ENCODE measurements at regions not wholly inside any gene's neighbourhood (a gene's known extent, or its start where the extent isn't known, plus 50 kb on each side); places are given as distances from the start of the nearest gene placed in this dataset.
A peak's percentile ranks its signal among the peaks of the same experiment; 100 is the strongest.

GRCh38 chr9:30771163-30771708 is 1613.2 kb upstream of the ACO1 start:
- H3K4me3 ChIP-seq (ENCODE audit: insufficient read depth, low read depth, low read length), result no peak overlapping the region
- DNase-seq, result no peak
- no peaks in the 10 kb centered on the region; the same call in 1 of the 2 replicates for H3K27me3 ChIP-seq (ENCODE audit: control insufficient read depth, insufficient read depth, low read length)

DNA sequence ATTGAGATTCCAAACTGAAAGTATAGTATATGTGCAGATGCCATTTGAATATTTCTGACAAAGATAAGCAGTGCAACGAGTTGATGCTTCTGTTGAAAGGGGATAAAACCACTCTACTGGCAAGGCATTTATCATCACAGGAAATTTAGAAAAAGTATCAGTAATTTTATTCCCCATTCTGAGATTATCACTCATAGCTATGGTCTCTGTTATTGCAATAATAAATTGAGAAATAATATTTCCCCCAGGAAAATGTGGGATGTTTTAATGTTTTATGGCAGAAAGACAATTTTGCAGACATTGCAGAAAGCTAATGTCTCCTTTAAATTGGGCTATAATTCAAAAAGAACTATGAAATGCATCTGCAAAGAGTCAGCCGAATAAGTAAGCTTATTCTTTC is 1612.7 kb upstream of the ACO1 start:
- Histone ChIP-seq H3K27me3 (ENCODE audit: control insufficient read depth, insufficient read depth, low read length) (no peaks in the 10 kb centered on the region; the same call in 1 of the 2 replicates), H3K36me3 (replicated peaks; ENCODE audit: control insufficient read depth, insufficient read depth, low read length) (no peaks in the 10 kb centered on the region), H3K4me3 (ENCODE audit: insufficient read depth, low read depth, low read length) (no peak overlapping the region)
- DNase-seq, result no peak

More at GRCh38 chr9:30771163-30771708, 1613.2 kb upstream of the ACO1 start:
- H3K36me3 ChIP-seq (replicated peaks; ENCODE audit: control insufficient read depth, insufficient read depth, low read length), result no peaks in the 10 kb centered on the region

GRCh38 chr9:30773427-30773826 is 1611.0 kb upstream of the ACO1 start:
- Histone ChIP-seq H3K4me3 (ENCODE audit: insufficient read depth, low read depth, low read length) (no peak overlapping the region), H3K36me3 (replicated peaks; ENCODE audit: control insufficient read depth, insufficient read depth, low read length) (no peaks in the 10 kb centered on the region), H3K27me3 (ENCODE audit: control insufficient read depth, insufficient read depth, low read length) (no peaks in the 10 kb centered on the region)
- DNase-seq, result no peak

DNA sequence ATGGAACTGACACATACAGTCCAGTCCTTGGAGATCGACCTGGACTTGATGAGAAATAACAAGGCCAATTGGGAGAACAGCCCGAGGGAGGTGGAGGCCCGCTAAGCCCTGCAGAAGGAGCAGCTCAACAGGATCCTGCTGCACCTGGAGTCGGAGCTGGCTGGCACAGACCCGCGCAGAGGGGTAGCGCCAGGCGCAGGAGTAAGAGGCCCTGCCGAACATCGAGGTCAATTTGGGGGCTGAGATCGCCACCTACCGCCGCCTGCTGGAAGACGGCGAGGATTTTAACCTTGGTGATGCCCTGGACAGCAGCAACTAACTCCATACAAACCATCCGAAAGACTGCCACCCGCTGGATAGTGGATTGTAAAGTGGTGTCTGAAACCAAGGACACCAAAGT is 1610.1 kb upstream of the ACO1 start:
- DNase-seq, result peak; percentile 51
- no peaks in the 10 kb centered on the region for H3K36me3 ChIP-seq (replicated peaks; ENCODE audit: control insufficient read depth, insufficient read depth, low read length)
- no peak overlapping the region for H3K4me3 ChIP-seq (ENCODE audit: insufficient read depth, low read depth, low read length)
- no peaks in the 10 kb centered on the region for H3K27me3 ChIP-seq (ENCODE audit: control insufficient read depth, insufficient read depth, low read length)

- DNase-seq, result no peak
- no peak overlapping the region for H3K4me3 ChIP-seq (ENCODE audit: insufficient read depth, low read depth, low read length)
These were observed 1609.2 kb upstream of the ACO1 start for GRCh38 chr9:30775236-30775635.

GRCh38 chr9:30796764-30797163 is 1587.7 kb upstream of the ACO1 start:
- Histone ChIP-seq H3K36me3 (replicated peaks; ENCODE audit: control insufficient read depth, insufficient read depth, low read length) (no peaks in the 10 kb centered on the region), H3K4me3 (ENCODE audit: insufficient read depth, low read depth, low read length) (no peak overlapping the region), H3K27me3 (ENCODE audit: control insufficient read depth, insufficient read depth, low read length) (no peaks in the 10 kb centered on the region)
- no peak for DNase-seq

More at GRCh38 chr9:30775236-30775635, 1609.2 kb upstream of the ACO1 start:
- Histone ChIP-seq H3K36me3 (replicated peaks; ENCODE audit: control insufficient read depth, insufficient read depth, low read length) (no peaks in the 10 kb centered on the region), H3K27me3 (ENCODE audit: control insufficient read depth, insufficient read depth, low read length) (no peaks in the 10 kb centered on the region)

GRCh38 chr9:30799527-30800101 is 1584.8 kb upstream of the ACO1 start:
- H3K36me3 ChIP-seq (replicated peaks; ENCODE audit: control insufficient read depth, insufficient read depth, low read length), result no peaks in the 10 kb centered on the region
- DNase-seq, result no peak
- H3K4me3 ChIP-seq (ENCODE audit: insufficient read depth, low read depth, low read length), result no peak overlapping the region
- H3K27me3 ChIP-seq (ENCODE audit: control insufficient read depth, insufficient read depth, low read length), result no peaks in the 10 kb centered on the region

- H3K27me3 ChIP-seq (ENCODE audit: control insufficient read depth, insufficient read depth, low read length), result no peaks in the 10 kb centered on the region
These were observed 1584.0 kb upstream of the ACO1 start for GRCh38 chr9:30800421-30800820.

GRCh38 chr9:30812821-30813220 is 1571.6 kb upstream of the ACO1 start:
- Histone ChIP-seq H3K36me3 (replicated peaks; ENCODE audit: control insufficient read depth, insufficient read depth, low read length) (no peaks in the 10 kb centered on the region), H3K4me3 (ENCODE audit: insufficient read depth, low read depth, low read length) (no peak overlapping the region), H3K27me3 (ENCODE audit: control insufficient read depth, insufficient read depth, low read length) (no peaks in the 10 kb centered on the region)
- DNase-seq, result no peak

More at GRCh38 chr9:30800421-30800820, 1584.0 kb upstream of the ACO1 start:
- H3K36me3 ChIP-seq (replicated peaks; ENCODE audit: control insufficient read depth, insufficient read depth, low read length), result no peaks in the 10 kb centered on the region
- H3K4me3 ChIP-seq (ENCODE audit: insufficient read depth, low read depth, low read length), result no peak overlapping the region
- DNase-seq, result no peak

GRCh38 chr9:30815585-30815984 is 1568.9 kb upstream of the ACO1 start:
- DNase-seq, result no peak
- H3K27me3 ChIP-seq (ENCODE audit: control insufficient read depth, insufficient read depth, low read length), result no peaks in the 10 kb centered on the region
- no peak overlapping the region for H3K4me3 ChIP-seq (ENCODE audit: insufficient read depth, low read depth, low read length)
- no peaks in the 10 kb centered on the region for H3K36me3 ChIP-seq (replicated peaks; ENCODE audit: control insufficient read depth, insufficient read depth, low read length)

DNA sequence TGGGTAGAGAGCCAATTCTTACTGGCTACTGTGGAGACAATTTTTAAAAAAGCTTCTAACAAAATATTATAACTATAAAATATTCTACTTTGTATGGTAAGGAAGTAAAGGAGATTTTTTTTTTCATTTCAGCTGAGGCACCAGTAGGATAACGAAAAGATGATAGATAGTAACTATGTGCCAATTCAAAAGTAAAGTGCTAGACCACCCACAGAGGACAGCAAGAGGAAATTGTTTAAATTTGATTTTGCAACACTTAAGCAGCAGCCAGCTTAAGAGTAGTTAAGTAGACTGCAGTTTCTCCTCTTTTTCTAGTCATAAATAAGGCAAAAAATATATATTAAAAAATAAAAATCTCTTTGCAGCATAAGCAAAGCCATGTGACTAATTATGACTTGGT is 1539.3 kb upstream of the ACO1 start:
- Histone ChIP-seq H3K36me3 (replicated peaks; ENCODE audit: control insufficient read depth, insufficient read depth, low read length) (no peaks in the 10 kb centered on the region), H3K27me3 (ENCODE audit: control insufficient read depth, insufficient read depth, low read length) (no peaks in the 10 kb centered on the region), H3K4me3 (ENCODE audit: insufficient read depth, low read depth, low read length) (no peak overlapping the region)
- DNase-seq, result no peak

- no peak overlapping the region for H3K4me3 ChIP-seq (ENCODE audit: insufficient read depth, low read depth, low read length)
- no peak for DNase-seq
- no peaks in the 10 kb centered on the region for H3K27me3 ChIP-seq (ENCODE audit: control insufficient read depth, insufficient read depth, low read length)
- H3K36me3 ChIP-seq (replicated peaks; ENCODE audit: control insufficient read depth, insufficient read depth, low read length), result no peaks in the 10 kb centered on the region
These were observed 1537.8 kb upstream of the ACO1 start for GRCh38 chr9:30846651-30847050.

DNA sequence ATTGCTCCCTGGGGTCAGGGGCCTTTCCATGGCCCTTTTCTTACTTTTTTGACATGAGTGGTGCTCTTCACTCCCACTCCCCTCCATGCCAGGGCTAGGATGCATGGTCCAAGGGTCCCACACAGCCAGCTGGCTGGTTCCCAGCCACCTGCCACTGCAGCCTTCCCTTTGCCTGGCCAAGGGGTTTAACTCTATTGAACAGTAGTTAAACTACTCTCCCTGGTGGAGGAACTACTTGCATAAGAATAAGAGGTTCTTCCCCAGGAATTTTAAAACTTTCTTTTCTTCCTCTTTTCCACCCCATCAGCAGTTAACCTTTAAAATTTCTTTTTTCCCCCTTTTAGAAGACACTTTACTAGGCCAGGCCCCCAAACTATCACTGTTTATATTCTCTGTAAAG is 1532.8 kb upstream of the ACO1 start:
- Histone ChIP-seq H3K4me3 (ENCODE audit: insufficient read depth, low read depth, low read length) (no peak overlapping the region), H3K36me3 (replicated peaks; ENCODE audit: control insufficient read depth, insufficient read depth, low read length) (no peaks in the 10 kb centered on the region), H3K27me3 (ENCODE audit: control insufficient read depth, insufficient read depth, low read length) (no peaks in the 10 kb centered on the region)
- no peak for DNase-seq

GRCh38 chr9:30900706-30901105 is 1483.7 kb upstream of the ACO1 start:
- H3K27me3 ChIP-seq (ENCODE audit: control insufficient read depth, insufficient read depth, low read length), result no peaks in the 10 kb centered on the region
- no peak overlapping the region for H3K4me3 ChIP-seq (ENCODE audit: insufficient read depth, low read depth, low read length)
- no peaks in the 10 kb centered on the region for H3K36me3 ChIP-seq (replicated peaks; ENCODE audit: control insufficient read depth, insufficient read depth, low read length)
- no peak for DNase-seq

GRCh38 chr9:30913331-30913730 is 1471.1 kb upstream of the ACO1 start:
- no peaks in the 10 kb centered on the region for H3K36me3 ChIP-seq (replicated peaks; ENCODE audit: control insufficient read depth, insufficient read depth, low read length)
- DNase-seq, result peak; percentile 0
- peaks cover 23% of the 10 kb centered on the region for H3K27me3 ChIP-seq (ENCODE audit: control insufficient read depth, insufficient read depth, low read length)
- no peak overlapping the region for H3K4me3 ChIP-seq (ENCODE audit: insufficient read depth, low read depth, low read length)

DNA sequence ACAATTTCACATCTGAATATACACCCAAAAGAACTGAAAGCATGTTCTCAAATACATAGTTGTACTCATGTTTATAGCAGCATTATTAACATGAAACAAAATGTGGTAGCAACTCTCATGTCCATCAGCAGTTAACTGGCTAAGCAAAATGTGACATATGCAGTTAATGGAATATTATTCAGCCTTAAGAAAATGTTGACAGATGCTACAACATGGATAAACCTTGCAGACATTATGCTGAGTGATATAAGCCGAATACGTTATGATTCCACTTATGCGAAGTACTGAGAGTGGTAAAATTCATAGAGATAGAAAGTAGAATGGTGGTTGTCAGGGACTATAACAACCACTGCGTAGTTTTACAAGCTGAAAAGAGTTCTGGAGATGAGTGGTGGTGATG is 1469.0 kb upstream of the ACO1 start:
- H3K36me3 ChIP-seq (replicated peaks; ENCODE audit: control insufficient read depth, insufficient read depth, low read length), result no peaks in the 10 kb centered on the region
- no peak for DNase-seq
- H3K27me3 ChIP-seq (ENCODE audit: control insufficient read depth, insufficient read depth, low read length), result peaks cover 23% of the 10 kb centered on the region
- no peak overlapping the region for H3K4me3 ChIP-seq (ENCODE audit: insufficient read depth, low read depth, low read length)
